Activated naive CD8-positive, alpha-beta T cell treated with anti-CD3 and anti-CD28 coated beads for 36 hours (primary cell): ENCODE measurements at regions not wholly inside any gene's neighbourhood (a gene's known extent, or its start where the extent isn't known, plus 50 kb on each side); places are given as distances from the start of the nearest gene placed in this dataset.

Experiments used
- DNase-seq: peaks from one replicate; pipeline ENCODE4 v3.0.0; 2021
- H3K27ac Mint-ChIP-seq: one replicate; pipeline ENCODE4 v1.8.0; 2022; ENCODE audit warnings: mild to moderate bottlenecking, moderate library complexity, mixed read lengths
- H3K27me3 Mint-ChIP-seq: one replicate; pipeline ENCODE4 v1.8.0; 2022; ENCODE audit warnings: mild to moderate bottlenecking, mixed read lengths
- H3K36me3 Mint-ChIP-seq: one replicate; pipeline ENCODE4 v1.8.0; 2021; ENCODE audit warnings: mild to moderate bottlenecking, mixed read lengths
- H3K4me1 Mint-ChIP-seq: one replicate; pipeline ENCODE4 v1.8.0; 2021; ENCODE audit warnings: mixed read lengths
- H3K4me3 Mint-ChIP-seq: one replicate; pipeline ENCODE4 v1.8.0; 2022; ENCODE audit warnings: mild to moderate bottlenecking, moderate library complexity, mixed read lengths
- H3K9me3 Mint-ChIP-seq: one replicate; pipeline ENCODE4 v1.8.0; 2022; ENCODE audit warnings: mixed read lengths

GRCh38 chr2:14520385-14520945, 112.1 kb upstream of the LRATD1 start:
- Mint-ChIP-seq H3K27me3 (no peaks in the 10 kb centered on the region), H3K4me1 (no peaks in the 10 kb centered on the region), H3K9me3 (peaks cover 8% of the 10 kb centered on the region), H3K36me3 (no peaks in the 10 kb centered on the region), H3K27ac (no peak overlapping the region), H3K4me3 (no peak overlapping the region)
- DNase-seq, result no peak

GRCh38 chr2:14524041-14524802, 108.3 kb upstream of the LRATD1 start:
- no peak for DNase-seq
- Mint-ChIP-seq H3K9me3 (peaks cover 3% of the 10 kb centered on the region), H3K4me1 (no peaks in the 10 kb centered on the region), H3K4me3 (no peak overlapping the region), H3K36me3 (no peaks in the 10 kb centered on the region), H3K27me3 (no peaks in the 10 kb centered on the region), H3K27ac (no peak overlapping the region)

- H3K27ac Mint-ChIP-seq, result no peak overlapping the region
- H3K4me3 Mint-ChIP-seq, result no peak overlapping the region
- peaks cover 1% of the 10 kb centered on the region for H3K9me3 Mint-ChIP-seq
- no peak for DNase-seq
- H3K4me1 Mint-ChIP-seq, result no peaks in the 10 kb centered on the region
- H3K36me3 Mint-ChIP-seq, result no peaks in the 10 kb centered on the region
- H3K27me3 Mint-ChIP-seq, result no peaks in the 10 kb centered on the region
Observed at GRCh38 chr2:14524803-14525080, 107.8 kb upstream of the LRATD1 start.

- H3K4me3 Mint-ChIP-seq, result no peak overlapping the region
- no peaks in the 10 kb centered on the region for H3K4me1 Mint-ChIP-seq
- H3K27ac Mint-ChIP-seq, result no peak overlapping the region
- H3K9me3 Mint-ChIP-seq, result no peaks in the 10 kb centered on the region
- DNase-seq, result no peak
- no peaks in the 10 kb centered on the region for H3K36me3 Mint-ChIP-seq
- no peaks in the 10 kb centered on the region for H3K27me3 Mint-ChIP-seq
Observed at GRCh38 chr2:14530506-14530905, 102.0 kb upstream of the LRATD1 start.

GRCh38 chr2:14533131-14533757, 99.3 kb upstream of the LRATD1 start:
- Mint-ChIP-seq H3K27me3 (no peaks in the 10 kb centered on the region), H3K36me3 (no peaks in the 10 kb centered on the region), H3K27ac (no peak overlapping the region), H3K9me3 (no peaks in the 10 kb centered on the region), H3K4me3 (no peak overlapping the region), H3K4me1 (no peaks in the 10 kb centered on the region)
- no peak for DNase-seq

GRCh38 chr2:14535156-14535555, 97.4 kb upstream of the LRATD1 start:
- Mint-ChIP-seq H3K27me3 (no peaks in the 10 kb centered on the region), H3K9me3 (no peaks in the 10 kb centered on the region), H3K4me1 (no peaks in the 10 kb centered on the region), H3K4me3 (no peak overlapping the region), H3K36me3 (no peaks in the 10 kb centered on the region), H3K27ac (no peak overlapping the region)
- DNase-seq, result no peak

- H3K4me3 Mint-ChIP-seq, result no peak overlapping the region
- H3K4me1 Mint-ChIP-seq, result no peaks in the 10 kb centered on the region
- no peaks in the 10 kb centered on the region for H3K9me3 Mint-ChIP-seq
Observed at GRCh38 chr2:14536976-14537375, 95.5 kb upstream of the LRATD1 start.

GRCh38 chr2:14540015-14540414, 92.5 kb upstream of the LRATD1 start:
- DNase-seq, result no peak
- Mint-ChIP-seq H3K27me3 (no peaks in the 10 kb centered on the region), H3K36me3 (no peaks in the 10 kb centered on the region), H3K9me3 (peaks cover 4% of the 10 kb centered on the region), H3K4me1 (no peaks in the 10 kb centered on the region), H3K4me3 (no peak overlapping the region), H3K27ac (no peak overlapping the region)

More at GRCh38 chr2:14536976-14537375, 95.5 kb upstream of the LRATD1 start:
- DNase-seq, result no peak
- Mint-ChIP-seq H3K36me3 (no peaks in the 10 kb centered on the region), H3K27ac (no peak overlapping the region), H3K27me3 (no peaks in the 10 kb centered on the region)

- no peak overlapping the region for H3K4me3 Mint-ChIP-seq
- H3K36me3 Mint-ChIP-seq, result no peaks in the 10 kb centered on the region
- no peak overlapping the region for H3K27ac Mint-ChIP-seq
- H3K27me3 Mint-ChIP-seq, result no peaks in the 10 kb centered on the region
- no peaks in the 10 kb centered on the region for H3K4me1 Mint-ChIP-seq
- H3K9me3 Mint-ChIP-seq, result peaks cover 4% of the 10 kb centered on the region
- no peak for DNase-seq
Observed at GRCh38 chr2:14543284-14543683, 89.2 kb upstream of the LRATD1 start.

GRCh38 chr2:14544247-14544646, 88.3 kb upstream of the LRATD1 start:
- Mint-ChIP-seq H3K36me3 (no peaks in the 10 kb centered on the region), H3K27ac (no peak overlapping the region)

GRCh38 chr2:14547830-14548229, 84.7 kb upstream of the LRATD1 start:
- H3K4me3 Mint-ChIP-seq, result no peak overlapping the region
- H3K27ac Mint-ChIP-seq, result no peak overlapping the region
- no peaks in the 10 kb centered on the region for H3K4me1 Mint-ChIP-seq
- no peak for DNase-seq
- no peaks in the 10 kb centered on the region for H3K36me3 Mint-ChIP-seq
- H3K9me3 Mint-ChIP-seq, result peaks cover 4% of the 10 kb centered on the region
- H3K27me3 Mint-ChIP-seq, result no peaks in the 10 kb centered on the region

More at GRCh38 chr2:14544247-14544646, 88.3 kb upstream of the LRATD1 start:
- H3K4me3 Mint-ChIP-seq, result no peak overlapping the region
- H3K27me3 Mint-ChIP-seq, result no peaks in the 10 kb centered on the region
- no peaks in the 10 kb centered on the region for H3K4me1 Mint-ChIP-seq
- no peak for DNase-seq
- H3K9me3 Mint-ChIP-seq, result peaks cover 4% of the 10 kb centered on the region

GRCh38 chr2:14550658-14551057, 81.9 kb upstream of the LRATD1 start:
- Mint-ChIP-seq H3K4me3 (no peak overlapping the region), H3K4me1 (no peaks in the 10 kb centered on the region), H3K27me3 (no peaks in the 10 kb centered on the region), H3K9me3 (no peaks in the 10 kb centered on the region), H3K36me3 (no peaks in the 10 kb centered on the region), H3K27ac (no peak overlapping the region)
- no peak for DNase-seq

GRCh38 chr2:14551069-14551468, 81.4 kb upstream of the LRATD1 start:
- H3K27ac Mint-ChIP-seq, result no peak overlapping the region
- no peaks in the 10 kb centered on the region for H3K36me3 Mint-ChIP-seq
- no peaks in the 10 kb centered on the region for H3K4me1 Mint-ChIP-seq
- H3K27me3 Mint-ChIP-seq, result no peaks in the 10 kb centered on the region
- no peak for DNase-seq
- no peaks in the 10 kb centered on the region for H3K9me3 Mint-ChIP-seq
- H3K4me3 Mint-ChIP-seq, result no peak overlapping the region

GRCh38 chr2:14552286-14552685, 80.2 kb upstream of the LRATD1 start:
- no peaks in the 10 kb centered on the region for H3K36me3 Mint-ChIP-seq
- DNase-seq, result no peak
- no peak overlapping the region for H3K27ac Mint-ChIP-seq
- no peaks in the 10 kb centered on the region for H3K4me1 Mint-ChIP-seq
- no peaks in the 10 kb centered on the region for H3K9me3 Mint-ChIP-seq
- H3K4me3 Mint-ChIP-seq, result no peak overlapping the region
- H3K27me3 Mint-ChIP-seq, result no peaks in the 10 kb centered on the region

- Mint-ChIP-seq H3K36me3 (no peaks in the 10 kb centered on the region), H3K27me3 (no peaks in the 10 kb centered on the region), H3K4me1 (no peaks in the 10 kb centered on the region), H3K4me3 (no peak overlapping the region), H3K27ac (no peak overlapping the region), H3K9me3 (no peaks in the 10 kb centered on the region)
- no peak for DNase-seq
Observed at GRCh38 chr2:14552818-14553217, 79.7 kb upstream of the LRATD1 start.
